HEK293 (cell line): ENCODE measurements at regions not wholly inside any gene's neighbourhood (a gene's known extent, or its start where the extent isn't known, plus 50 kb on each side); places are given as distances from the start of the nearest gene placed in this dataset.

Experiments
- YY1 ChIP-seq: fragments of 450-650 bp; formaldehyde crosslinking; IDR thresholded peaks from 2 replicates; pipeline ENCODE4 v1.5.1; 2018; ENCODE audit warnings: missing biosample characterization, missing genetic modification characterization
- ZBTB21 ChIP-seq: fragments of 450-650 bp; formaldehyde crosslinking; IDR thresholded peaks from 2 replicates; pipeline ENCODE4 v1.5.1; 2017; ENCODE audit warnings: missing biosample characterization, missing genetic modification characterization
- ZBTB8A ChIP-seq: fragments of 450-650 bp; formaldehyde crosslinking; IDR thresholded peaks from 2 replicates; pipeline ENCODE4 v1.5.1; 2016; ENCODE audit warnings: missing biosample characterization, missing genetic modification characterization
- ZNF121 ChIP-seq: fragments of 450-650 bp; formaldehyde crosslinking; IDR thresholded peaks from 2 replicates; pipeline ENCODE4 v1.5.1; 2016; ENCODE audit warnings: missing biosample characterization, missing genetic modification characterization
- ZNF19 ChIP-seq: fragments of 450-650 bp; formaldehyde crosslinking; IDR thresholded peaks from 2 replicates; pipeline ENCODE4; 2016; ENCODE audit warnings: missing biosample characterization, missing genetic modification characterization, low read depth
- ZNF266 ChIP-seq: fragments of 450-650 bp; formaldehyde crosslinking; IDR thresholded peaks from 2 replicates; pipeline ENCODE4 v1.5.1; 2016; ENCODE audit warnings: missing biosample characterization, missing genetic modification characterization, low read depth
- ZNF302 ChIP-seq: fragments of 450-650 bp; formaldehyde crosslinking; IDR thresholded peaks from 2 replicates; pipeline ENCODE4 v1.5.1; 2016; ENCODE audit warnings: missing biosample characterization, missing genetic modification characterization, low read depth
- ZNF747 ChIP-seq: fragments of 450-650 bp; formaldehyde crosslinking; IDR thresholded peaks from 2 replicates; pipeline ENCODE4 v1.5.1; 2016; ENCODE audit warnings: missing biosample characterization, missing genetic modification characterization
- ZSCAN23 ChIP-seq: fragments of 450-650 bp; formaldehyde crosslinking; IDR thresholded peaks from 2 replicates; pipeline ENCODE4 v1.5.1; 2016; ENCODE audit warnings: missing biosample characterization, missing genetic modification characterization
- TF ChIP-seq, protein P1 (sequence below): fragments of 450-650 bp; formaldehyde crosslinking; IDR thresholded peaks from 2 replicates; pipeline ENCODE4 v1.5.1; 2016; ENCODE audit warnings: missing biosample characterization, missing genetic modification characterization
- TF ChIP-seq, protein P2 (sequence below): fragments of 450-650 bp; formaldehyde crosslinking; IDR thresholded peaks from 2 replicates; pipeline ENCODE4 v1.5.1; 2017; ENCODE audit warnings: missing biosample characterization, missing genetic modification characterization
- TF ChIP-seq, protein P3 (sequence below): fragments of 450-650 bp; formaldehyde crosslinking; IDR thresholded peaks from 2 replicates; pipeline ENCODE4 v1.5.1; 2016; ENCODE audit warnings: missing biosample characterization, missing genetic modification characterization
- TF ChIP-seq, protein P4 (sequence below): fragments of 450-650 bp; formaldehyde crosslinking; IDR thresholded peaks from 2 replicates; pipeline ENCODE4 v1.5.1; 2016; ENCODE audit warnings: missing biosample characterization, missing genetic modification characterization
- TF ChIP-seq, protein P5 (sequence below): fragments of 450-650 bp; formaldehyde crosslinking; conservative IDR thresholded peaks from 2 replicates; pipeline ENCODE4 v1.5.1; 2016; ENCODE audit warnings: low read depth, missing biosample characterization, missing genetic modification characterization

DNA sequence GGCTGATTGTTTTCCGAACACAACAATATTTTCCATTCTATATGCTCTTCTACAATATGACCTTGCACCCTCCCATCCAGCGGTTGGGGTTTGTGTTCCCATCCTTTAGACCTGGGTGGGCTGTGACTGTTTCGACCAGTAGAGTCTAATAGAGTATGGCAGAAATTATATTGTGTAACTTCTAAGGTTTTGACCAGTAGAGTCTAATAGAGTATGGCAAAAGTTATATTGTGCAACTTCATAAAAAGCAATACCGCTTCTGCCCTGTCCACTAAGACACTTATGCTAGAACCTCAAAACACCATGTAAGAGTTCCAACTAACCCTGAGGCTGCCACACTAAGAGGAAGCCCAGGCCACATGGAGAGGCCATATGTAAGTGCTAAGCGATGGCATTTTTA, 719.7 kb upstream of the TBX3 start:
- TF ChIP-seq ZSCAN23 (tag by site-specific recombination) (no peak), ZNF19 (no peak), YY1 (no peak), ZBTB21 (tag by site-specific recombination) (no peak), ZNF266 (tag by site-specific recombination) (no peak), ZBTB8A (tag by site-specific recombination) (no peak), ZNF747 (tag by site-specific recombination) (no peak), ZNF121 (tag by site-specific recombination) (no peak), ZNF302 (tag by site-specific recombination) (no peak)
- TF ChIP-seq, protein P1, sequence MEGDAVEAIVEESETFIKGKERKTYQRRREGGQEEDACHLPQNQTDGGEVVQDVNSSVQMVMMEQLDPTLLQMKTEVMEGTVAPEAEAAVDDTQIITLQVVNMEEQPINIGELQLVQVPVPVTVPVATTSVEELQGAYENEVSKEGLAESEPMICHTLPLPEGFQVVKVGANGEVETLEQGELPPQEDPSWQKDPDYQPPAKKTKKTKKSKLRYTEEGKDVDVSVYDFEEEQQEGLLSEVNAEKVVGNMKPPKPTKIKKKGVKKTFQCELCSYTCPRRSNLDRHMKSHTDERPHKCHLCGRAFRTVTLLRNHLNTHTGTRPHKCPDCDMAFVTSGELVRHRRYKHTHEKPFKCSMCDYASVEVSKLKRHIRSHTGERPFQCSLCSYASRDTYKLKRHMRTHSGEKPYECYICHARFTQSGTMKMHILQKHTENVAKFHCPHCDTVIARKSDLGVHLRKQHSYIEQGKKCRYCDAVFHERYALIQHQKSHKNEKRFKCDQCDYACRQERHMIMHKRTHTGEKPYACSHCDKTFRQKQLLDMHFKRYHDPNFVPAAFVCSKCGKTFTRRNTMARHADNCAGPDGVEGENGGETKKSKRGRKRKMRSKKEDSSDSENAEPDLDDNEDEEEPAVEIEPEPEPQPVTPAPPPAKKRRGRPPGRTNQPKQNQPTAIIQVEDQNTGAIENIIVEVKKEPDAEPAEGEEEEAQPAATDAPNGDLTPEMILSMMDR (tag by site-specific recombination): no peak
- TF ChIP-seq, protein P2, sequence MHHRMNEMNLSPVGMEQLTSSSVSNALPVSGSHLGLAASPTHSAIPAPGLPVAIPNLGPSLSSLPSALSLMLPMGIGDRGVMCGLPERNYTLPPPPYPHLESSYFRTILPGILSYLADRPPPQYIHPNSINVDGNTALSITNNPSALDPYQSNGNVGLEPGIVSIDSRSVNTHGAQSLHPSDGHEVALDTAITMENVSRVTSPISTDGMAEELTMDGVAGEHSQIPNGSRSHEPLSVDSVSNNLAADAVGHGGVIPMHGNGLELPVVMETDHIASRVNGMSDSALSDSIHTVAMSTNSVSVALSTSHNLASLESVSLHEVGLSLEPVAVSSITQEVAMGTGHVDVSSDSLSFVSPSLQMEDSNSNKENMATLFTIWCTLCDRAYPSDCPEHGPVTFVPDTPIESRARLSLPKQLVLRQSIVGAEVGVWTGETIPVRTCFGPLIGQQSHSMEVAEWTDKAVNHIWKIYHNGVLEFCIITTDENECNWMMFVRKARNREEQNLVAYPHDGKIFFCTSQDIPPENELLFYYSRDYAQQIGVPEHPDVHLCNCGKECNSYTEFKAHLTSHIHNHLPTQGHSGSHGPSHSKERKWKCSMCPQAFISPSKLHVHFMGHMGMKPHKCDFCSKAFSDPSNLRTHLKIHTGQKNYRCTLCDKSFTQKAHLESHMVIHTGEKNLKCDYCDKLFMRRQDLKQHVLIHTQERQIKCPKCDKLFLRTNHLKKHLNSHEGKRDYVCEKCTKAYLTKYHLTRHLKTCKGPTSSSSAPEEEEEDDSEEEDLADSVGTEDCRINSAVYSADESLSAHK (tag by site-specific recombination): no peak
- TF ChIP-seq, protein P3, sequence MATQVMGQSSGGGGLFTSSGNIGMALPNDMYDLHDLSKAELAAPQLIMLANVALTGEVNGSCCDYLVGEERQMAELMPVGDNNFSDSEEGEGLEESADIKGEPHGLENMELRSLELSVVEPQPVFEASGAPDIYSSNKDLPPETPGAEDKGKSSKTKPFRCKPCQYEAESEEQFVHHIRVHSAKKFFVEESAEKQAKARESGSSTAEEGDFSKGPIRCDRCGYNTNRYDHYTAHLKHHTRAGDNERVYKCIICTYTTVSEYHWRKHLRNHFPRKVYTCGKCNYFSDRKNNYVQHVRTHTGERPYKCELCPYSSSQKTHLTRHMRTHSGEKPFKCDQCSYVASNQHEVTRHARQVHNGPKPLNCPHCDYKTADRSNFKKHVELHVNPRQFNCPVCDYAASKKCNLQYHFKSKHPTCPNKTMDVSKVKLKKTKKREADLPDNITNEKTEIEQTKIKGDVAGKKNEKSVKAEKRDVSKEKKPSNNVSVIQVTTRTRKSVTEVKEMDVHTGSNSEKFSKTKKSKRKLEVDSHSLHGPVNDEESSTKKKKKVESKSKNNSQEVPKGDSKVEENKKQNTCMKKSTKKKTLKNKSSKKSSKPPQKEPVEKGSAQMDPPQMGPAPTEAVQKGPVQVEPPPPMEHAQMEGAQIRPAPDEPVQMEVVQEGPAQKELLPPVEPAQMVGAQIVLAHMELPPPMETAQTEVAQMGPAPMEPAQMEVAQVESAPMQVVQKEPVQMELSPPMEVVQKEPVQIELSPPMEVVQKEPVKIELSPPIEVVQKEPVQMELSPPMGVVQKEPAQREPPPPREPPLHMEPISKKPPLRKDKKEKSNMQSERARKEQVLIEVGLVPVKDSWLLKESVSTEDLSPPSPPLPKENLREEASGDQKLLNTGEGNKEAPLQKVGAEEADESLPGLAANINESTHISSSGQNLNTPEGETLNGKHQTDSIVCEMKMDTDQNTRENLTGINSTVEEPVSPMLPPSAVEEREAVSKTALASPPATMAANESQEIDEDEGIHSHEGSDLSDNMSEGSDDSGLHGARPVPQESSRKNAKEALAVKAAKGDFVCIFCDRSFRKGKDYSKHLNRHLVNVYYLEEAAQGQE: no peak
- TF ChIP-seq, protein P4, sequence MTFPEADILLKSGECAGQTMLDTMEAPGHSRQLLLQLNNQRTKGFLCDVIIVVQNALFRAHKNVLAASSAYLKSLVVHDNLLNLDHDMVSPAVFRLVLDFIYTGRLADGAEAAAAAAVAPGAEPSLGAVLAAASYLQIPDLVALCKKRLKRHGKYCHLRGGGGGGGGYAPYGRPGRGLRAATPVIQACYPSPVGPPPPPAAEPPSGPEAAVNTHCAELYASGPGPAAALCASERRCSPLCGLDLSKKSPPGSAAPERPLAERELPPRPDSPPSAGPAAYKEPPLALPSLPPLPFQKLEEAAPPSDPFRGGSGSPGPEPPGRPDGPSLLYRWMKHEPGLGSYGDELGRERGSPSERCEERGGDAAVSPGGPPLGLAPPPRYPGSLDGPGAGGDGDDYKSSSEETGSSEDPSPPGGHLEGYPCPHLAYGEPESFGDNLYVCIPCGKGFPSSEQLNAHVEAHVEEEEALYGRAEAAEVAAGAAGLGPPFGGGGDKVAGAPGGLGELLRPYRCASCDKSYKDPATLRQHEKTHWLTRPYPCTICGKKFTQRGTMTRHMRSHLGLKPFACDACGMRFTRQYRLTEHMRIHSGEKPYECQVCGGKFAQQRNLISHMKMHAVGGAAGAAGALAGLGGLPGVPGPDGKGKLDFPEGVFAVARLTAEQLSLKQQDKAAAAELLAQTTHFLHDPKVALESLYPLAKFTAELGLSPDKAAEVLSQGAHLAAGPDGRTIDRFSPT (tag by site-specific recombination): no peak
- TF ChIP-seq, protein P5, sequence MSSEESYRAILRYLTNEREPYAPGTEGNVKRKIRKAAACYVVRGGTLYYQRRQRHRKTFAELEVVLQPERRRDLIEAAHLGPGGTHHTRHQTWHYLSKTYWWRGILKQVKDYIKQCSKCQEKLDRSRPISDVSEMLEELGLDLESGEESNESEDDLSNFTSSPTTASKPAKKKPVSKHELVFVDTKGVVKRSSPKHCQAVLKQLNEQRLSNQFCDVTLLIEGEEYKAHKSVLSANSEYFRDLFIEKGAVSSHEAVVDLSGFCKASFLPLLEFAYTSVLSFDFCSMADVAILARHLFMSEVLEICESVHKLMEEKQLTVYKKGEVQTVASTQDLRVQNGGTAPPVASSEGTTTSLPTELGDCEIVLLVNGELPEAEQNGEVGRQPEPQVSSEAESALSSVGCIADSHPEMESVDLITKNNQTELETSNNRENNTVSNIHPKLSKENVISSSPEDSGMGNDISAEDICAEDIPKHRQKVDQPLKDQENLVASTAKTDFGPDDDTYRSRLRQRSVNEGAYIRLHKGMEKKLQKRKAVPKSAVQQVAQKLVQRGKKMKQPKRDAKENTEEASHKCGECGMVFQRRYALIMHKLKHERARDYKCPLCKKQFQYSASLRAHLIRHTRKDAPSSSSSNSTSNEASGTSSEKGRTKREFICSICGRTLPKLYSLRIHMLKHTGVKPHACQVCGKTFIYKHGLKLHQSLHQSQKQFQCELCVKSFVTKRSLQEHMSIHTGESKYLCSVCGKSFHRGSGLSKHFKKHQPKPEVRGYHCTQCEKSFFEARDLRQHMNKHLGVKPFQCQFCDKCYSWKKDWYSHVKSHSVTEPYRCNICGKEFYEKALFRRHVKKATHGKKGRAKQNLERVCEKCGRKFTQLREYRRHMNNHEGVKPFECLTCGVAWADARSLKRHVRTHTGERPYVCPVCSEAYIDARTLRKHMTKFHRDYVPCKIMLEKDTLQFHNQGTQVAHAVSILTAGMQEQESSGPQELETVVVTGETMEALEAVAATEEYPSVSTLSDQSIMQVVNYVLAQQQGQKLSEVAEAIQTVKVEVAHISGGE (tag by site-specific recombination): no peak
